Stimulated activated CD4-positive, alpha-beta T cell treated with anti-CD3 and anti-CD28 coated beads, TNF-alpha, amount 100 ng/mL, for 1 hour (primary cell): ENCODE measurements at regions not wholly inside any gene's neighbourhood (a gene's known extent, or its start where the extent isn't known, plus 50 kb on each side); places are given as distances from the start of the nearest gene placed in this dataset.

Experiments
- DNase-seq, 3 donors: peaks; one replicate each; pipeline ENCODE4 v3.0.0-alpha.2; 2020; ENCODE audit warnings: low read depth in 3 of 3, low spot score in 1 of 3

GRCh38 chr3:150035301-150035779 lies 64.6 kb upstream of the PFN2 start:
- DNase-seq = no peak

- no peak for DNase-seq
Measured at GRCh38 chr3:150033721-150034120, 63.0 kb upstream of the PFN2 start.

GRCh38 chr3:150030841-150031240 lies 60.1 kb upstream of the PFN2 start:
- DNase-seq = no peak

- no peak for DNase-seq
Measured at GRCh38 chr3:150023239-150023636, 52.5 kb upstream of the PFN2 start.

GRCh38 chr3:150022381-150023238 lies 51.9 kb upstream of the PFN2 start:
- DNase-seq = no peak

GRCh38 chr3:150020527-150020926 lies 49.8 kb upstream of the PFN2 start:
- DNase-seq = no peak
